Stimulated activated memory B cell treated with anti-CD40 and anti-IgM and Interleukin-4, amounts not matched to agents 10 μg/mL and 1 μg/mL and 100 μg/mL, for 72 hours (primary cell): ENCODE measurements at regions not wholly inside any gene's neighbourhood (a gene's known extent, or its start where the extent isn't known, plus 50 kb on each side); places are given as distances from the start of the nearest gene placed in this dataset.
A peak's percentile ranks its signal among the peaks of the same experiment; 100 is the strongest.

Source experiments
- ATAC-seq: fragments of 150-1000 bp; cut with Tn5 transposase; 2 replicates; pipeline ENCODE4 v1.10.0; 2021
- H3K27ac Mint-ChIP-seq: one replicate; pipeline ENCODE4 v1.8.0; 2022; ENCODE audit warnings: mild to moderate bottlenecking, mixed read lengths
- H3K27me3 Mint-ChIP-seq: one replicate; pipeline ENCODE4 v1.8.0; 2022; ENCODE audit warnings: mixed read lengths
- H3K36me3 Mint-ChIP-seq: one replicate; pipeline ENCODE4 v1.8.0; 2022; ENCODE audit warnings: mixed read lengths
- H3K4me1 Mint-ChIP-seq: one replicate; pipeline ENCODE4 v1.8.0; 2022; ENCODE audit warnings: mixed read lengths
- H3K4me3 Mint-ChIP-seq: one replicate; pipeline ENCODE4 v1.8.0; 2022; ENCODE audit warnings: mild to moderate bottlenecking, moderate library complexity, mixed read lengths
- H3K9me3 Mint-ChIP-seq: one replicate; pipeline ENCODE4 v1.8.0; 2022; ENCODE audit warnings: mixed read lengths

DNA sequence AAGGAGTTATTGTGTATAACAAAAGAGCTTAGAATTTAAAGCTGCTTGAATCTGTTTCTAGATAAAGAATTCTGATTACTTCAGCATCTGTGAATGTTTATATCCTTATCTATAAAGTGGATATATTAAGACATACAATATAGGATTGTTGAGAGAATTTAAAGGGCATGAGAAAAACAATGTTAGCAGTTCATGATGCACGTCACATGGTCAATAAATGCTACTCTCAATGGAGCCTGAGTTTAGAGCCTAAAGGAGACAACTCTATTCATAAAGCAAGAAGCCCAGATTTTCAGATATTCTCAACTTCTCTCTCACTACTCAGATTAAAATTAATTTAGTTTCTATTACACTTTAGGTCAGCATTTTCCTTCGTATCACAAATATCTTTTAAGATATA lies 666.7 kb upstream of the CDH18 start:
- H3K4me1 Mint-ChIP-seq: no peaks in the 10 kb centered on the region
- H3K9me3 Mint-ChIP-seq: peaks cover 15% of the 10 kb centered on the region
- ATAC-seq: no peak
- H3K36me3 Mint-ChIP-seq: no peaks in the 10 kb centered on the region
- no peak overlapping the region for H3K4me3 Mint-ChIP-seq
- H3K27me3 Mint-ChIP-seq: no peaks in the 10 kb centered on the region
- H3K27ac Mint-ChIP-seq: no peak overlapping the region

DNA sequence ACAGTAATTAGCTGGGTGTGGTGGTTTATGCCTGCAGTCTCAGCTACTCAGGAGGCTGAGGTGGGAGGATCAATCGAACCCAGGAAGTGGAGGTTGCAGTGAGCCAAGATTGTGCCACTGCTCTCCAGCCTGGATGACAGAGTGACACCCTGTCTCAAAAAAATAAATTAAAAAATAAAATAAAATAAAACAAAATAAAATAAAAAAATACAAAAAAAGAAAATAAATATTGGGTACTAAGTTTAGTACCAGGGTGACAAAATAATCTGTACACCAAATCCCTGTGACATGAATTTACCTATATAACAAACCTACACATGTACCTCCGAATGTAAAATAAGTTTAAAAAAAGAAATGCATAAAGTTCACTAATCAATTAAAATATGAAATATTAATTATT lies 666.0 kb upstream of the CDH18 start:
- H3K4me1 Mint-ChIP-seq: no peaks in the 10 kb centered on the region
- no peaks in the 10 kb centered on the region for H3K36me3 Mint-ChIP-seq
- no peak overlapping the region for H3K27ac Mint-ChIP-seq
- no peaks in the 10 kb centered on the region for H3K27me3 Mint-ChIP-seq
- peaks cover 15% of the 10 kb centered on the region for H3K9me3 Mint-ChIP-seq
- no peak for ATAC-seq
- no peak overlapping the region for H3K4me3 Mint-ChIP-seq

GRCh38 chr5:20649966-20650365 lies 662.0 kb upstream of the CDH18 start:
- no peak for ATAC-seq
- Mint-ChIP-seq H3K27me3 (no peaks in the 10 kb centered on the region), H3K9me3 (peaks cover 15% of the 10 kb centered on the region), H3K4me3 (no peak overlapping the region), H3K4me1 (no peaks in the 10 kb centered on the region), H3K27ac (no peak overlapping the region), H3K36me3 (no peaks in the 10 kb centered on the region)

GRCh38 chr5:20648981-20649380 lies 661.0 kb upstream of the CDH18 start:
- Mint-ChIP-seq H3K27ac (no peak overlapping the region), H3K4me1 (no peaks in the 10 kb centered on the region), H3K36me3 (no peaks in the 10 kb centered on the region), H3K27me3 (no peaks in the 10 kb centered on the region), H3K4me3 (no peak overlapping the region), H3K9me3 (peaks cover 15% of the 10 kb centered on the region)
- no peak for ATAC-seq

DNA sequence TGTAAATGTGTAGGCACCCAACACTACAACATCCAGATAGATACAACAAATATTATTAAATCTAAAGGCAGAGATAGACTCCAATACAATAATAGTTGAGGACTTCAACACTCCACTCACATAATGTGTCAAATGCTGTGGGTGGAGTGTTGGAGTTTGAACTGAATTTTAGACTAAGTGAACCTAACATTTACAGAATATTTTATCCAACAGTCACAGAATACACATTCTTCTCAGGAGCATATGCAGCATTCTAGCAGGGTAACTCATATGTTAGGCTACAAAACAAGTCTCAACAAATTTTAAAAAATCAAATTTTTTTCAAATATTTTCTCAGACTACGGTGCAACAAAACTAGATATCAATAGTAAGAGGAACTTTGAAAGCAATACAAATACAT lies 648.7 kb upstream of the CDH18 start:
- Mint-ChIP-seq H3K4me3 (no peak overlapping the region), H3K4me1 (peaks cover 10% of the 10 kb centered on the region), H3K27me3 (no peaks in the 10 kb centered on the region), H3K9me3 (no peaks in the 10 kb centered on the region), H3K27ac (no peak overlapping the region), H3K36me3 (no peaks in the 10 kb centered on the region)
- ATAC-seq: no peak

GRCh38 chr5:20619591-20619990 lies 631.6 kb upstream of the CDH18 start:
- Mint-ChIP-seq H3K36me3 (no peaks in the 10 kb centered on the region), H3K9me3 (no peaks in the 10 kb centered on the region), H3K4me3 (no peak overlapping the region)

GRCh38 chr5:20618340-20618739 lies 630.3 kb upstream of the CDH18 start:
- Mint-ChIP-seq H3K27ac (no peak overlapping the region), H3K4me1 (no peaks in the 10 kb centered on the region), H3K27me3 (no peaks in the 10 kb centered on the region), H3K4me3 (no peak overlapping the region), H3K9me3 (no peaks in the 10 kb centered on the region), H3K36me3 (no peaks in the 10 kb centered on the region)
- ATAC-seq: no peak

More at GRCh38 chr5:20619591-20619990, 631.6 kb upstream of the CDH18 start:
- ATAC-seq: no peak
- Mint-ChIP-seq H3K4me1 (no peaks in the 10 kb centered on the region), H3K27ac (no peak overlapping the region), H3K27me3 (no peaks in the 10 kb centered on the region)

DNA sequence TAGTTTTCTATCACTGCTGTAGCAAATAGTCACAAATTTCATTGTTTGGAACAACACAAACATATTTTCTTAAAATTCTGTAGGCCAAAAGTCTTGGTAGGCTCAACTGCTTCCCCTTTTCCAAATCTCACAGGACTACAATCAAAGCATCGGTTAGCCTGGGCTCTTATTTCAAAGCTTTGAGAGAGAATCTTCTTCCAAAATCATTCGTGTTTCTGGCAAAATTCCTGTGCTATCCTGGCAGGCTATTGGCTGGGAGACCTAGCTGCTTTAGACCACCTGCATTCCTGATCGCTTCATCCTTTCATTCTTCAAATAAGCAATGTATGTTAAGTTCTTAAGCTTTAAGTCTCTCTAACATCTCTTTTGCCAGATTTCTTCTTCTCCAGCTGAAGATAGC lies 629.8 kb upstream of the CDH18 start:
- H3K4me1 Mint-ChIP-seq: no peaks in the 10 kb centered on the region

GRCh38 chr5:20615888-20616563 lies 628.0 kb upstream of the CDH18 start:
- no peak overlapping the region for H3K27ac Mint-ChIP-seq
- no peaks in the 10 kb centered on the region for H3K4me1 Mint-ChIP-seq
- no peaks in the 10 kb centered on the region for H3K9me3 Mint-ChIP-seq

More for the DNA sequence above, 629.8 kb upstream of the CDH18 start:
- H3K36me3 Mint-ChIP-seq: no peaks in the 10 kb centered on the region
- no peaks in the 10 kb centered on the region for H3K27me3 Mint-ChIP-seq
- H3K4me3 Mint-ChIP-seq: no peak overlapping the region
- no peaks in the 10 kb centered on the region for H3K9me3 Mint-ChIP-seq
- H3K27ac Mint-ChIP-seq: no peak overlapping the region
- no peak for ATAC-seq

DNA sequence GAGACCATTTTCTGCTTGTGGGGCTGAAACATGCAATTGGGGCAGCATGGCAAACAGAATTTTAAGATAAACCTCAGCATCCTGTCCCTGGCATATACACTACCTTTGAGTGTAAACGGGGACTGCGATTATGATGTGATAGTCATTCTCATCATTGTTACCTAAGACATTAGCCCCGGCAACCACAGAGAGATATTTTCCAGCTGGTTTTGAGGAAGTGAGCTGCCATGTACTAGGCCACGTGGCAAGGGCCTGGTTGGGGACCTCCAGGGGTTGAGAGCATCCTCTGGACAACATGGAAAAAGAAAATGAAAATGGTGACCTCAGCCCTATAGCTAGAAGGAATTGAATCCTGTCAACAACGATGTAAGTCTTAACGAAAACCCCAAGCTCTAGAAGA lies 623.6 kb upstream of the CDH18 start:
- H3K27me3 Mint-ChIP-seq: no peaks in the 10 kb centered on the region

More at GRCh38 chr5:20615888-20616563, 628.0 kb upstream of the CDH18 start:
- no peak for ATAC-seq
- Mint-ChIP-seq H3K4me3 (no peak overlapping the region), H3K36me3 (no peaks in the 10 kb centered on the region), H3K27me3 (no peaks in the 10 kb centered on the region)

DNA sequence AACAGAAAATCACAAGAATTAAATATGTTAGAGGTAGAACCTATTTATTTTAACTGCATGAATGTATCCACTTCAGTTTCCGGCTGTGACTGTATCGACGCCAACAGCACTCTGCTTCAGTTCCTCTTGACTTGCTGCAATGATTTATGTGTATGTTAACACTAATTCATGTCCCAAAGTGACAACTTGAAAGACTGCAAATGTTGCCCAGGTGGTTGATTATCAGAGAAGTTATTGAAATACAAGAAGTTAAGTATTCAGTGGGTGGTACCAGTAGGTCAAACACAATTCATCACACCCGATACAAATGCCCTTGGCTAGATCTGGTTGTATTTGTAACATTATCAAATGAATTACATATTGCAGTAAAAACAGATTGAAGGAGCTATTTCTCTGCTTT lies 622.7 kb upstream of the CDH18 start:
- Mint-ChIP-seq H3K4me3 (no peak overlapping the region), H3K36me3 (no peaks in the 10 kb centered on the region), H3K27ac (no peak overlapping the region), H3K9me3 (no peaks in the 10 kb centered on the region), H3K27me3 (no peaks in the 10 kb centered on the region), H3K4me1 (no peaks in the 10 kb centered on the region)
- ATAC-seq: no peak

More for the DNA sequence above, 623.6 kb upstream of the CDH18 start:
- Mint-ChIP-seq H3K36me3 (no peaks in the 10 kb centered on the region), H3K4me1 (no peaks in the 10 kb centered on the region), H3K9me3 (no peaks in the 10 kb centered on the region), H3K27ac (no peak overlapping the region), H3K4me3 (no peak overlapping the region)
- ATAC-seq: peak; percentile 24

GRCh38 chr5:20609126-20609525 lies 621.1 kb upstream of the CDH18 start:
- no peak for ATAC-seq
- H3K27me3 Mint-ChIP-seq: no peaks in the 10 kb centered on the region
- H3K9me3 Mint-ChIP-seq: no peaks in the 10 kb centered on the region
- H3K4me3 Mint-ChIP-seq: no peak overlapping the region
- H3K36me3 Mint-ChIP-seq: no peaks in the 10 kb centered on the region
- no peak overlapping the region for H3K27ac Mint-ChIP-seq
- no peaks in the 10 kb centered on the region for H3K4me1 Mint-ChIP-seq

DNA sequence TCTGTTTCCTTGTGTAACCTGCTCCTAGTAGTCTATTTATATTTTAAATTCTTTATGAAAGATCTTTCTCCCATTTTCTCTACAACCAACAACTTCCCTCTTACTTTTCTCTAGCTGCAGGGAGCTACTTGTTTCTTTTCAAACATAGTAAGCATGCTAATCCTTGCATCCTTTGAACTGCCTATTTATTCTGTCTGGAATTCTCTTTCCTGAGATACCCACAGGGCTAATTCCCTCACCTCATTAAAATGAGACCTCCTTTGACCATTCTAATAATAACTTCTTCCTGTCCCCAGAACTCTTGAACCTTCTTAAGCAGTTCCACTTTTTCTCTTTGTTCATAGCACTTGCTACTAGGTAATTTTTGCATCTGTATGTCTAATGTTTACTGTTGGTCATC lies 620.6 kb upstream of the CDH18 start:
- no peak overlapping the region for H3K27ac Mint-ChIP-seq
- ATAC-seq: no peak
- H3K27me3 Mint-ChIP-seq: no peaks in the 10 kb centered on the region
- H3K9me3 Mint-ChIP-seq: no peaks in the 10 kb centered on the region
- no peak overlapping the region for H3K4me3 Mint-ChIP-seq
- no peaks in the 10 kb centered on the region for H3K36me3 Mint-ChIP-seq
- no peaks in the 10 kb centered on the region for H3K4me1 Mint-ChIP-seq

GRCh38 chr5:20605732-20606525 lies 617.9 kb upstream of the CDH18 start:
- no peaks in the 10 kb centered on the region for H3K36me3 Mint-ChIP-seq
- no peaks in the 10 kb centered on the region for H3K4me1 Mint-ChIP-seq
- H3K27me3 Mint-ChIP-seq: no peaks in the 10 kb centered on the region
- no peak overlapping the region for H3K4me3 Mint-ChIP-seq
- H3K27ac Mint-ChIP-seq: no peak overlapping the region
- no peaks in the 10 kb centered on the region for H3K9me3 Mint-ChIP-seq
- ATAC-seq: no peak

DNA sequence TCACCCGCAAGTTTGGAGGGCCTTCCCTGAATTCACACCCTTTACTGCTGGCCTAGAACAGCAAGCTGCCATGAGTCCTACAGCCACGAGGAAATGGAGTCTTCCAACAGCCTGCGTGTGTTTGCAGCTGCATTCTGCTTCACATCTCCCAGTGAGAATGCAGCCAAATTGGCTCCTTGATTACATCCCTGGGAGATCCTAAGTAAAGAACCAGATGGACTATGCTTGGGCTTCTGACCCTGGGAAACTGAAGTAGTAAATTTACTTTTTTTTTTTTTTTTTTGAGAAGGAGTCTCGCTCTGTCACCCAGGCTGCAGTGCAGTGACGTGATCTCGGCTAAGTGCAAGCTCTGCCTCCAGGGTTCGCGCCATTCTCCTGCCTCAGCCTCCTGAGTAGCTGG lies 617.0 kb upstream of the CDH18 start:
- Mint-ChIP-seq H3K4me1 (no peaks in the 10 kb centered on the region), H3K36me3 (no peaks in the 10 kb centered on the region), H3K4me3 (no peak overlapping the region), H3K27me3 (no peaks in the 10 kb centered on the region), H3K9me3 (no peaks in the 10 kb centered on the region), H3K27ac (no peak overlapping the region)
- ATAC-seq: no peak

GRCh38 chr5:20601678-20602100 lies 613.7 kb upstream of the CDH18 start:
- Mint-ChIP-seq H3K9me3 (no peaks in the 10 kb centered on the region), H3K36me3 (no peaks in the 10 kb centered on the region), H3K27me3 (no peaks in the 10 kb centered on the region), H3K27ac (no peak overlapping the region), H3K4me3 (no peak overlapping the region), H3K4me1 (no peaks in the 10 kb centered on the region)
- ATAC-seq: peak; percentile 16
